ENCODE measurements at regions not wholly inside any gene's neighbourhood (a gene's known extent, or its start where the extent isn't known, plus 50 kb on each side); places are given as distances from the start of the nearest gene placed in this dataset.

DNA sequence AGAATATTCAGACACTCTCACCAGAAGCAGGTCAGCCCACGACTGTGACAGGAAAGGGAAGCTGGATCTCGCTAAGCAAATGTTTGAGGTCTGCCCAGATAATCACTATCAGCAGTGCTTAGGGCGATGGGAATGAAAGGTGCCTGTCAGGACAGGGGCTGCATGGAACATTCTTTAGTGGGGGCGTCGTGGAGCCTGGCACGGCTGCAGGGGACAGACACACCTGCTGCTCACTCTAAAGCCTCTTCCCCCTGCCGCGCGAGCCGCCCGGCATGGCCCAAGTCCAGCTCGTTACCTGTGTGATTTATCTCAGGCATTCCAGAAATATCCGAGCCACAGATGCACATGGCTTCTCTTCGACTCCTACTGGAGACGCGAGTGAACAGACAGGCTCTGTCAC lies 235.5 kb downstream of the GLRX3 start:
- TF ChIP-seq CTCF (IDR thresholded peaks at IDR 0.05) (no peak), POLR2AphosphoS5 (IDR thresholded peaks at IDR 0.05) (no peak)
